ENCODE measurements at regions not wholly inside any gene's neighbourhood (a gene's known extent, or its start where the extent isn't known, plus 50 kb on each side); places are given as distances from the start of the nearest gene placed in this dataset.

- no peak for DNase-seq (ENCODE audit: low spot score)
Observed at GRCh38 chr6:170232186-170233002, 58.5 kb downstream of the DLL1 start.

- no peak for DNase-seq (ENCODE audit: low spot score)
Observed at GRCh38 chr6:170231293-170232185, 59.3 kb downstream of the DLL1 start.

- no peak for DNase-seq (ENCODE audit: low spot score)
Observed at GRCh38 chr6:170230520-170231292, 60.2 kb downstream of the DLL1 start.

GRCh38 chr6:170229851-170230519, 60.9 kb downstream of the DLL1 start:
- DNase-seq (ENCODE audit: low spot score), result no peak

GRCh38 chr6:170229396-170229795, 61.5 kb downstream of the DLL1 start:
- no peak for DNase-seq (ENCODE audit: low spot score)

- DNase-seq (ENCODE audit: low spot score), result no peak
Observed at GRCh38 chr6:170228946-170229310, 62.0 kb downstream of the DLL1 start.

GRCh38 chr6:170227996-170228945, 62.6 kb downstream of the DLL1 start:
- DNase-seq (ENCODE audit: low spot score), result no peak

GRCh38 chr6:170227521-170227983, 63.3 kb downstream of the DLL1 start:
- DNase-seq (ENCODE audit: low spot score), result no peak

- no peak for DNase-seq (ENCODE audit: low spot score)
Observed at GRCh38 chr6:170226647-170227046, 64.2 kb downstream of the DLL1 start.

GRCh38 chr6:170225852-170226417, 64.9 kb downstream of the DLL1 start:
- no peak for DNase-seq (ENCODE audit: low spot score)

- DNase-seq (ENCODE audit: low spot score), result no peak
Observed at GRCh38 chr6:170224694-170225660, 65.9 kb downstream of the DLL1 start.

- DNase-seq (ENCODE audit: low spot score), result no peak
Observed at GRCh38 chr6:170223718-170224693, 66.9 kb downstream of the DLL1 start.

- no peak for DNase-seq (ENCODE audit: low spot score)
Observed at GRCh38 chr6:170222498-170223471, 68.1 kb downstream of the DLL1 start.

- DNase-seq (ENCODE audit: low spot score), result no peak
Observed at GRCh38 chr6:170221753-170222400, 69.0 kb downstream of the DLL1 start.

- no peak for DNase-seq (ENCODE audit: low spot score)
Observed at GRCh38 chr6:170221052-170221752, 69.7 kb downstream of the DLL1 start.

Measured in hematopoietic multipotent progenitor cell treated with erythropoietin and hydrocortisone succinate and interleukin-3 and kit ligand, for 17 days (in vitro differentiated cells).